Activated naive CD8-positive, alpha-beta T cell (primary cell): ENCODE measurements at regions not wholly inside any gene's neighbourhood (a gene's known extent, or its start where the extent isn't known, plus 50 kb on each side); places are given as distances from the start of the nearest gene placed in this dataset.
A peak's percentile ranks its signal among the peaks of the same experiment; 100 is the strongest.

Experiments
- H3K27ac Mint-ChIP-seq: one replicate; pipeline ENCODE4 v1.8.0; 2021; ENCODE audit warnings: mixed read lengths
- H3K27me3 Mint-ChIP-seq: one replicate; pipeline ENCODE4 v1.8.0; 2021; ENCODE audit warnings: mixed read lengths
- H3K36me3 Mint-ChIP-seq: one replicate; pipeline ENCODE4 v1.8.0; 2021; ENCODE audit warnings: mixed read lengths
- H3K4me1 Mint-ChIP-seq: one replicate; pipeline ENCODE4 v1.8.0; 2021; ENCODE audit warnings: low read depth, mixed read lengths
- H3K4me3 Mint-ChIP-seq: one replicate; pipeline ENCODE4 v1.8.0; 2021; ENCODE audit warnings: mild to moderate bottlenecking, mixed read lengths
- H3K9me3 Mint-ChIP-seq: one replicate; pipeline ENCODE4 v1.8.0; 2021; ENCODE audit warnings: low read depth, mixed read lengths

GRCh38 chr20:59376109-59376841, 75.9 kb downstream of the EDN3 start:
- H3K4me1 Mint-ChIP-seq, result peaks cover 2% of the 10 kb centered on the region
- no peaks in the 10 kb centered on the region for H3K36me3 Mint-ChIP-seq
- no peak overlapping the region for H3K4me3 Mint-ChIP-seq
- no peaks in the 10 kb centered on the region for H3K9me3 Mint-ChIP-seq
- no peak overlapping the region for H3K27ac Mint-ChIP-seq
- no peaks in the 10 kb centered on the region for H3K27me3 Mint-ChIP-seq

- Mint-ChIP-seq H3K27ac (no peak overlapping the region), H3K36me3 (no peaks in the 10 kb centered on the region), H3K9me3 (no peaks in the 10 kb centered on the region), H3K4me3 (no peak overlapping the region), H3K4me1 (peaks cover 2% of the 10 kb centered on the region), H3K27me3 (no peaks in the 10 kb centered on the region)
These were observed 76.6 kb downstream of the EDN3 start for GRCh38 chr20:59376998-59377397.

GRCh38 chr20:59377842-59378241, 77.4 kb downstream of the EDN3 start:
- no peaks in the 10 kb centered on the region for H3K27me3 Mint-ChIP-seq
- no peak overlapping the region for H3K4me3 Mint-ChIP-seq
- H3K36me3 Mint-ChIP-seq, result no peaks in the 10 kb centered on the region
- H3K27ac Mint-ChIP-seq, result no peak overlapping the region
- H3K4me1 Mint-ChIP-seq, result peaks cover 2% of the 10 kb centered on the region
- H3K9me3 Mint-ChIP-seq, result no peaks in the 10 kb centered on the region

GRCh38 chr20:59378396-59378795, 78.0 kb downstream of the EDN3 start:
- peaks cover 2% of the 10 kb centered on the region for H3K4me1 Mint-ChIP-seq

GRCh38 chr20:59378966-59379365, 78.6 kb downstream of the EDN3 start:
- no peaks in the 10 kb centered on the region for H3K36me3 Mint-ChIP-seq
- H3K4me3 Mint-ChIP-seq, result no peak overlapping the region
- no peaks in the 10 kb centered on the region for H3K9me3 Mint-ChIP-seq
- no peaks in the 10 kb centered on the region for H3K27me3 Mint-ChIP-seq
- no peak overlapping the region for H3K27ac Mint-ChIP-seq
- H3K4me1 Mint-ChIP-seq, result peaks cover 2% of the 10 kb centered on the region

More at GRCh38 chr20:59378396-59378795, 78.0 kb downstream of the EDN3 start:
- Mint-ChIP-seq H3K36me3 (no peaks in the 10 kb centered on the region), H3K9me3 (no peaks in the 10 kb centered on the region), H3K4me3 (no peak overlapping the region), H3K27me3 (no peaks in the 10 kb centered on the region), H3K27ac (no peak overlapping the region)

GRCh38 chr20:59381689-59382088, 81.3 kb downstream of the EDN3 start:
- H3K4me1 Mint-ChIP-seq, result peaks cover 8% of the 10 kb centered on the region
- no peak overlapping the region for H3K27ac Mint-ChIP-seq
- no peaks in the 10 kb centered on the region for H3K27me3 Mint-ChIP-seq
- no peak overlapping the region for H3K4me3 Mint-ChIP-seq
- no peaks in the 10 kb centered on the region for H3K9me3 Mint-ChIP-seq
- no peaks in the 10 kb centered on the region for H3K36me3 Mint-ChIP-seq

GRCh38 chr20:59382157-59382725, 81.8 kb downstream of the EDN3 start:
- Mint-ChIP-seq H3K9me3 (no peaks in the 10 kb centered on the region), H3K4me1 (peaks cover 8% of the 10 kb centered on the region), H3K4me3 (no peak overlapping the region), H3K27ac (no peak overlapping the region), H3K27me3 (no peaks in the 10 kb centered on the region), H3K36me3 (no peaks in the 10 kb centered on the region)

- Mint-ChIP-seq H3K4me1 (peaks cover 8% of the 10 kb centered on the region), H3K36me3 (no peaks in the 10 kb centered on the region), H3K27ac (no peak overlapping the region)
These were observed 82.5 kb downstream of the EDN3 start for GRCh38 chr20:59382907-59383306.

GRCh38 chr20:59385038-59385437, 84.6 kb downstream of the EDN3 start:
- Mint-ChIP-seq H3K27ac (no peak overlapping the region), H3K36me3 (peaks cover 2% of the 10 kb centered on the region), H3K27me3 (no peaks in the 10 kb centered on the region), H3K4me1 (peaks cover 6% of the 10 kb centered on the region), H3K4me3 (no peak overlapping the region), H3K9me3 (no peaks in the 10 kb centered on the region)

More at GRCh38 chr20:59382907-59383306, 82.5 kb downstream of the EDN3 start:
- H3K27me3 Mint-ChIP-seq, result no peaks in the 10 kb centered on the region
- H3K9me3 Mint-ChIP-seq, result no peaks in the 10 kb centered on the region
- H3K4me3 Mint-ChIP-seq, result no peak overlapping the region

GRCh38 chr20:59385480-59385879, 85.1 kb downstream of the EDN3 start:
- no peaks in the 10 kb centered on the region for H3K27me3 Mint-ChIP-seq
- no peak overlapping the region for H3K4me3 Mint-ChIP-seq
- peaks cover 2% of the 10 kb centered on the region for H3K36me3 Mint-ChIP-seq
- H3K27ac Mint-ChIP-seq, result peak overlapping the region; percentile 10
- no peaks in the 10 kb centered on the region for H3K9me3 Mint-ChIP-seq
- peaks cover 6% of the 10 kb centered on the region for H3K4me1 Mint-ChIP-seq

GRCh38 chr20:59386809-59387208, 86.4 kb downstream of the EDN3 start:
- Mint-ChIP-seq H3K4me1 (peaks cover 6% of the 10 kb centered on the region), H3K27me3 (no peaks in the 10 kb centered on the region), H3K27ac (no peak overlapping the region), H3K9me3 (no peaks in the 10 kb centered on the region), H3K36me3 (peaks cover 2% of the 10 kb centered on the region), H3K4me3 (no peak overlapping the region)

- no peak overlapping the region for H3K4me3 Mint-ChIP-seq
- H3K27me3 Mint-ChIP-seq, result no peaks in the 10 kb centered on the region
- no peaks in the 10 kb centered on the region for H3K9me3 Mint-ChIP-seq
- peaks cover 2% of the 10 kb centered on the region for H3K36me3 Mint-ChIP-seq
- H3K27ac Mint-ChIP-seq, result no peak overlapping the region
- peaks cover 6% of the 10 kb centered on the region for H3K4me1 Mint-ChIP-seq
These were observed 87.5 kb downstream of the EDN3 start for GRCh38 chr20:59387891-59388290.

GRCh38 chr20:59388402-59388801, 88.0 kb downstream of the EDN3 start:
- no peaks in the 10 kb centered on the region for H3K27me3 Mint-ChIP-seq
- no peak overlapping the region for H3K4me3 Mint-ChIP-seq
- H3K4me1 Mint-ChIP-seq, result peaks cover 6% of the 10 kb centered on the region
- H3K36me3 Mint-ChIP-seq, result peaks cover 2% of the 10 kb centered on the region
- no peak overlapping the region for H3K27ac Mint-ChIP-seq
- no peaks in the 10 kb centered on the region for H3K9me3 Mint-ChIP-seq

- Mint-ChIP-seq H3K27ac (no peak overlapping the region), H3K27me3 (no peaks in the 10 kb centered on the region), H3K9me3 (no peaks in the 10 kb centered on the region), H3K4me3 (no peak overlapping the region), H3K4me1 (peaks cover 5% of the 10 kb centered on the region), H3K36me3 (peaks cover 2% of the 10 kb centered on the region)
These were observed 90.0 kb downstream of the EDN3 start for GRCh38 chr20:59390437-59390836.

GRCh38 chr20:59391975-59392374, 91.6 kb downstream of the EDN3 start:
- Mint-ChIP-seq H3K9me3 (no peaks in the 10 kb centered on the region), H3K27me3 (no peaks in the 10 kb centered on the region), H3K27ac (no peak overlapping the region), H3K36me3 (peaks cover 2% of the 10 kb centered on the region), H3K4me3 (no peak overlapping the region), H3K4me1 (no peaks in the 10 kb centered on the region)

- Mint-ChIP-seq H3K4me3 (no peak overlapping the region), H3K36me3 (peaks cover 2% of the 10 kb centered on the region), H3K27ac (no peak overlapping the region), H3K4me1 (no peaks in the 10 kb centered on the region), H3K9me3 (no peaks in the 10 kb centered on the region), H3K27me3 (no peaks in the 10 kb centered on the region)
These were observed 92.3 kb downstream of the EDN3 start for GRCh38 chr20:59392736-59393135.
